PFSK-1 (cell line): ENCODE measurements at regions not wholly inside any gene's neighbourhood (a gene's known extent, or its start where the extent isn't known, plus 50 kb on each side); places are given as distances from the start of the nearest gene placed in this dataset.

Experiments
- FOXP2 ChIP-seq: optimal IDR thresholded peaks from 2 replicates; pipeline ENCODE3; 2011; ENCODE audit warnings: borderline replicate concordance, control low read depth, inconsistent platforms; ENCODE audit not compliant: insufficient read depth; ENCODE audit errors: extremely low read length, extremely low read depth
- POLR2AphosphoS5 ChIP-seq: IDR thresholded peaks from 2 replicates; pipeline ENCODE4 v1.6.1; 2012; ENCODE audit warnings: low read depth, mild to moderate bottlenecking, control low read depth, low read length, moderate library complexity
- REST ChIP-seq, 2 experiments: IDR thresholded peaks; 2 replicates each; pipeline versions ENCODE4 v1.6.1 to v1.8.0; 2011 to 2012; ENCODE audit warnings: low read depth in 2 of 2, low read length in 2 of 2, control low read depth in 1 of 2, inconsistent platforms in 1 of 2, mild to moderate bottlenecking in 1 of 2, moderate library complexity in 1 of 2; ENCODE audit not compliant: insufficient read depth in 1 of 2
- SIN3A ChIP-seq: IDR thresholded peaks from 2 replicates; pipeline ENCODE4 v1.6.1; 2012; ENCODE audit warnings: mild to moderate bottlenecking, low read length, moderate library complexity, borderline replicate concordance; ENCODE audit not compliant: insufficient read depth
- TAF1 ChIP-seq: IDR thresholded peaks from 2 replicates; pipeline ENCODE4 v1.6.1; 2012; ENCODE audit warnings: low read length, control low read depth, borderline replicate concordance; ENCODE audit not compliant: insufficient read depth

- TF ChIP-seq POLR2AphosphoS5, result no peak
- no peak for TF ChIP-seq FOXP2
- TF ChIP-seq REST (IDR thresholded peaks at IDR 0.05; ENCODE audit: insufficient read depth in 1 of 2, low read depth in 2 of 2, low read length in 2 of 2), result no peak
- no peak for TF ChIP-seq TAF1
Measured at GRCh38 chr2:217274578-217274977, 414.7 kb upstream of the TNP1 start.

GRCh38 chr2:217273851-217274250 is 414.0 kb upstream of the TNP1 start:
- TF ChIP-seq FOXP2 (no peak), SIN3A (no peak), TAF1 (no peak)

GRCh38 chr2:217273162-217273561 is 413.3 kb upstream of the TNP1 start:
- TF ChIP-seq TAF1 (no peak), POLR2AphosphoS5 (no peak), FOXP2 (no peak), REST (IDR thresholded peaks at IDR 0.05; ENCODE audit: insufficient read depth in 1 of 2, low read depth in 2 of 2, low read length in 2 of 2) (no peak), SIN3A (no peak)

DNA sequence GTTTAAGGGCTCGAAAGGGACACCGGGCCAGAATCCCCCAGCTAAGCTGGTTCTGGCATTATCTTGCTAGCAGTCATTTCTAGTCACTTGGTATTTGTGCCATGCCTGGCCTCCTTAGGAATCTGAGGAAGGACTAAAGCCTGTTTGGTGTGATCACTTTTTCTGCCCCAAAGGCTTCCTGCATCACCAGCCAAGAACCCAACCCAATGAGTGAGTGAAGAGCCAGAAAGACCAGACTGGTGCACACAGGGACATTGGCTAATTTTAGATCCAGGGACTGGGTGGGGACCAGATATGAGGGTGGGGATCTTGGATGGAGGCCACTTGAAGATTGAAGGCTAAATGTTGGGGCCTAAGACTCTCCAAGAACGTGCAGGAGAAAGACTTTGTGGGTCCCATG is 411.9 kb upstream of the TNP1 start:
- TF ChIP-seq REST (IDR thresholded peaks at IDR 0.05; ENCODE audit: insufficient read depth in 1 of 2, low read depth in 2 of 2, low read length in 2 of 2) (no peak), TAF1 (no peak), SIN3A (no peak), FOXP2 (no peak), POLR2AphosphoS5 (no peak)

GRCh38 chr2:217270485-217271121 is 410.7 kb upstream of the TNP1 start:
- TF ChIP-seq FOXP2 (no peak), POLR2AphosphoS5 (no peak), TAF1 (no peak), REST (IDR thresholded peaks at IDR 0.05; ENCODE audit: insufficient read depth in 1 of 2, low read depth in 2 of 2, low read length in 2 of 2) (no peak), SIN3A (no peak)
